H9 (cell line): ENCODE measurements at regions not wholly inside any gene's neighbourhood (a gene's known extent, or its start where the extent isn't known, plus 50 kb on each side); places are given as distances from the start of the nearest gene placed in this dataset.

Experiments used
- DNase-seq: peaks from one replicate; pipeline ENCODE4 v3.0.0-alpha.2; 2017
- H2AFZ ChIP-seq: one replicate; pipeline ENCODE4 v1.6.1; 2013; ENCODE audit warnings: mild to moderate bottlenecking, low read length, control low read depth, moderate library complexity
- H2AK5ac ChIP-seq: 2 replicates; pipeline ENCODE4 v1.6.1; 2013; ENCODE audit warnings: low read length, control low read depth, mixed read lengths; ENCODE audit not compliant: insufficient read length
- H2BK120ac ChIP-seq: one replicate; pipeline ENCODE4 v1.6.1; 2013; ENCODE audit warnings: low read depth, mild to moderate bottlenecking, low read length, control low read depth, inconsistent platforms; ENCODE audit not compliant: poor library complexity, severe bottlenecking
- H2BK12ac ChIP-seq: 2 replicates; pipeline ENCODE4 v1.6.1; 2013; ENCODE audit warnings: low read length, control low read depth, mixed read lengths, low read depth; ENCODE audit not compliant: insufficient read length
- H2BK15ac ChIP-seq: 2 replicates; pipeline ENCODE4 v1.6.1; 2013; ENCODE audit warnings: low read depth, low read length, control low read depth
- H2BK20ac ChIP-seq: one replicate; pipeline ENCODE4 v1.6.1; 2013; ENCODE audit warnings: low read depth, mild to moderate bottlenecking, low read length, control low read depth, inconsistent platforms; ENCODE audit not compliant: poor library complexity, severe bottlenecking
- H2BK5ac ChIP-seq: 2 replicates; pipeline ENCODE4 v1.6.1; 2013; ENCODE audit warnings: low read length, control low read depth, mixed read lengths; ENCODE audit not compliant: insufficient read length
- H3K14ac ChIP-seq: 2 replicates; pipeline ENCODE4 v1.6.1; 2013; ENCODE audit warnings: low read length, control low read depth; ENCODE audit not compliant: insufficient read depth
- H3K18ac ChIP-seq: 2 replicates; pipeline ENCODE4 v1.6.1; 2013; ENCODE audit warnings: low read depth, mild to moderate bottlenecking, mixed read lengths, low read length, control low read depth; ENCODE audit not compliant: insufficient read length
- H3K23ac ChIP-seq: 2 replicates; pipeline ENCODE4 v1.6.1; 2013; ENCODE audit warnings: low read length, control low read depth, mixed read lengths, low read depth; ENCODE audit not compliant: insufficient read length
- H3K23me2 ChIP-seq: 2 replicates; pipeline ENCODE4 v1.6.1; 2013; ENCODE audit warnings: low read depth, mild to moderate bottlenecking, mixed read lengths, low read length, control low read depth; ENCODE audit not compliant: insufficient read length, poor library complexity, severe bottlenecking
- H3K27ac ChIP-seq: 2 replicates; pipeline ENCODE4 v1.5.1; 2013; ENCODE audit warnings: low read length, control low read depth, mixed read lengths, low read depth; ENCODE audit not compliant: insufficient read length
- H3K27me3 ChIP-seq: 2 replicates; pipeline ENCODE4 v1.6.1; 2013; ENCODE audit warnings: low read length, control low read depth, inconsistent platforms; ENCODE audit not compliant: insufficient read depth
- H3K4ac ChIP-seq: 2 replicates; pipeline ENCODE4 v1.6.1; 2013; ENCODE audit warnings: low read depth, mild to moderate bottlenecking, control low read depth, inconsistent platforms, low read length, moderate library complexity
- H3K4me1 ChIP-seq: 2 replicates; pipeline ENCODE4 v1.6.1; 2013; ENCODE audit warnings: low read length, control low read depth, inconsistent platforms; ENCODE audit not compliant: insufficient read depth
- H3K4me2 ChIP-seq: 2 replicates; pipeline ENCODE4 v1.6.1; 2013; ENCODE audit warnings: low read length, control low read depth, mixed read lengths; ENCODE audit not compliant: insufficient read length, insufficient read depth
- H3K56ac ChIP-seq: 2 replicates; pipeline ENCODE4 v1.6.1; 2013; ENCODE audit warnings: low read depth, mild to moderate bottlenecking, mixed read lengths, low read length, control low read depth; ENCODE audit not compliant: insufficient read length
- H3K79me1 ChIP-seq: 2 replicates; pipeline ENCODE4 v1.6.1; 2013; ENCODE audit warnings: low read depth, mild to moderate bottlenecking, moderate library complexity, low read length, control low read depth, inconsistent platforms; ENCODE audit not compliant: insufficient read depth, poor library complexity, severe bottlenecking
- H3K79me2 ChIP-seq: 2 replicates; pipeline ENCODE4 v1.6.1; 2013; ENCODE audit warnings: low read length, control low read depth, inconsistent platforms; ENCODE audit not compliant: insufficient read depth
- H3K9ac ChIP-seq: 2 replicates; pipeline ENCODE4 v1.6.1; 2013; ENCODE audit warnings: low read length, control low read depth, mixed read lengths; ENCODE audit not compliant: insufficient read length; ENCODE audit errors: extremely low read depth
- H3K9me3 ChIP-seq: one replicate; pipeline ENCODE4 v1.6.1; 2013; ENCODE audit warnings: low read depth, low read length, inconsistent platforms; ENCODE audit not compliant: control insufficient read depth
- H3T11ph ChIP-seq: one replicate; pipeline ENCODE4 v1.6.1; 2013; ENCODE audit warnings: mild to moderate bottlenecking, low read length, control low read depth, inconsistent platforms
- H4K20me1 ChIP-seq: one replicate; pipeline ENCODE4 v1.6.1; 2013; ENCODE audit not compliant: control insufficient read depth, insufficient read length, insufficient read depth
- H4K5ac ChIP-seq: 2 replicates; pipeline ENCODE4 v1.6.1; 2013; ENCODE audit warnings: low read depth, mild to moderate bottlenecking, mixed read lengths, low read length, control low read depth; ENCODE audit not compliant: insufficient read length
- H4K8ac ChIP-seq: replicated peaks from 2 replicates; pipeline ENCODE4 v1.6.1; 2013; ENCODE audit warnings: low read length, control low read depth, mixed read lengths, low read depth; ENCODE audit not compliant: insufficient read length
- H4K91ac ChIP-seq: 2 replicates; pipeline ENCODE4 v1.6.1; 2013; ENCODE audit warnings: low read depth, mild to moderate bottlenecking, moderate library complexity, mixed read lengths, low read length, control low read depth; ENCODE audit not compliant: insufficient read length
- H3K27ac Mint-ChIP-seq, 3 experiments: 2 replicates in 2 of 3; 3 replicates in 1 of 3; pipeline ENCODE4 v1.8.0; 2020 to 2021; ENCODE audit warnings: mixed read lengths in 3 of 3, mild to moderate bottlenecking in 1 of 3, moderate library complexity in 1 of 3
- H3K27me3 Mint-ChIP-seq: 2 replicates; pipeline ENCODE4 v1.8.0; 2021; ENCODE audit warnings: low read depth, mild to moderate bottlenecking, moderate library complexity, mixed read lengths
- H3K36me3 Mint-ChIP-seq, 3 experiments: 2 replicates in 2 of 3; 3 replicates in 1 of 3; pipeline ENCODE4 v1.8.0; 2020 to 2021; ENCODE audit warnings: low read depth in 3 of 3, mixed read lengths in 3 of 3; ENCODE audit not compliant: insufficient read depth in 1 of 3
- H3K4me1 Mint-ChIP-seq, 2 experiments: 2 replicates each; pipeline ENCODE4 v1.8.0; 2020; ENCODE audit warnings: mixed read lengths in 2 of 2
- H3K4me3 Mint-ChIP-seq, 2 experiments: 2 replicates in 1 of 2; 3 replicates in 1 of 2; pipeline ENCODE4 v1.8.0; 2020 to 2021; ENCODE audit warnings: mild to moderate bottlenecking in 2 of 2, mixed read lengths in 2 of 2, moderate library complexity in 1 of 2
- H3K9me3 Mint-ChIP-seq, 2 experiments: 2 replicates in 1 of 2; 3 replicates in 1 of 2; pipeline ENCODE4 v1.8.0; 2020; ENCODE audit warnings: mild to moderate bottlenecking in 2 of 2, mixed read lengths in 2 of 2, moderate library complexity in 1 of 2
- CTCF ChIP-seq: fragments of 200-600 bp; sonication (generic); conservative IDR thresholded peaks from 3 replicates; pipeline ENCODE4 v1.8.0; 2021; ENCODE audit warnings: antibody characterized with exemption, mild to moderate bottlenecking

DNA sequence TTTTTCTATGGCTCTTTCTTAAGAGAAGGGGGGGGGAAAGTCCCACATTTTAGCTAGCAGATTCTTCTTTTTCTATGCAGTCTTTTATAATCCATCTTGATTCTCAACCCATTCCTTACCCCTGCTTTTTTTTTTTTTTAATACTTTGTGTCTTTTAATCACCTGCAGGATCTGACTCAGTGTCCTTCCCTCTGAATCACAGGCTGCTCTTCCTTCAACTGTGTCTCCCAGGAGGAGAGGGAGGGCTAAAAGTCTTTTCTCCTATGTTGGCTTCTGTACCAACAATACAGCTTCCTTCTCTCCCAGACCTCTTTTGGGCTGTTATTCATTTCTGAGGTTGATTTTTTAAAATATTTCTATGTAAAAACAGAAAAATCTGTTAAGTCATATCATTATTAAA is 686.2 kb downstream of the ADGRL2 start:
- no peak overlapping the region for H3K4me3 Mint-ChIP-seq
- Histone ChIP-seq H3K9me3 (no peaks in the 10 kb centered on the region), H2BK12ac (no peak overlapping the region), H2BK120ac (no peak overlapping the region), H3K79me1 (no peaks in the 10 kb centered on the region), H4K20me1 (no peaks in the 10 kb centered on the region), H3K79me2 (no peaks in the 10 kb centered on the region), H3K27ac (no peak overlapping the region), H2AFZ (no peak overlapping the region), H4K8ac (no peak overlapping the region), H3K4me1 (peaks cover 3% of the 10 kb centered on the region; the same call in 1 of the 2 replicates), H4K91ac (no peak overlapping the region), H3K9ac (no peak overlapping the region), H3K14ac (no peak overlapping the region), H3K23ac (no peak overlapping the region), H2BK15ac (no peak overlapping the region), H4K5ac (no peak overlapping the region), H3K56ac (no peak overlapping the region), H3T11ph (no peak overlapping the region), H2AK5ac (no peak overlapping the region), H3K4ac (no peak overlapping the region), H3K23me2 (no peaks in the 10 kb centered on the region), H3K27me3 (no peaks in the 10 kb centered on the region), H2BK5ac (no peak overlapping the region), H3K18ac (no peak overlapping the region), H2BK20ac (no peak overlapping the region), H3K4me2 (no peak overlapping the region)
- peaks cover 34 to 35% of the 10 kb centered on the region in 2 experiments for H3K4me1 Mint-ChIP-seq
- H3K27ac Mint-ChIP-seq: no peak overlapping the region
- no peaks in the 10 kb centered on the region for H3K9me3 Mint-ChIP-seq
- H3K36me3 Mint-ChIP-seq: no peaks in the 10 kb centered on the region
- TF ChIP-seq CTCF: no peak
- DNase-seq: no peak
- H3K27me3 Mint-ChIP-seq: no peaks in the 10 kb centered on the region
